ENCODE measurements at regions not wholly inside any gene's neighbourhood (a gene's known extent, or its start where the extent isn't known, plus 50 kb on each side); places are given as distances from the start of the nearest gene placed in this dataset.
A peak's percentile ranks its signal among the peaks of the same experiment; 100 is the strongest.

GRCh38 chr9:110099236-110100095, 108.5 kb downstream of the C9orf152 start:
- ATAC-seq: peak; percentile 21 to 64; a peak in 4 of 6 replicates
- CTCF ChIA-PET: interaction anchor here (0.8 to 1.3 kb wide), 3 partner anchors 9 to 12 kb away, joined by 3 read pairs; no protein-coding TSS in a partner anchor
- H3K4me3 ChIP-seq: no peak overlapping the region
- WGBS (ENCODE audit: missing lambda C conversion rate): 54% methylated on average over 5 of the region's 5 CpGs
- POLR2A ChIA-PET: no interaction called here
- H3K4me2 ChIP-seq: peak overlapping the region; percentile 29
- peak overlapping the region in 1 of 2 experiments; percentile 52; a peak in 2 of 6 replicates for H3K27ac ChIP-seq
- no peaks in the 10 kb centered on the region for H3K9me3 ChIP-seq
- no peak for DNase-seq (ENCODE audit: low read depth in 1 of 2, low spot score in 1 of 2)
- no peak for TF ChIP-seq POLR2A (IDR thresholded peaks at IDR 0.05; ENCODE audit: low read length)
- H3K4me1 ChIP-seq: peaks cover 20% of the 10 kb centered on the region
- FAIRE-seq: no peak

DNA sequence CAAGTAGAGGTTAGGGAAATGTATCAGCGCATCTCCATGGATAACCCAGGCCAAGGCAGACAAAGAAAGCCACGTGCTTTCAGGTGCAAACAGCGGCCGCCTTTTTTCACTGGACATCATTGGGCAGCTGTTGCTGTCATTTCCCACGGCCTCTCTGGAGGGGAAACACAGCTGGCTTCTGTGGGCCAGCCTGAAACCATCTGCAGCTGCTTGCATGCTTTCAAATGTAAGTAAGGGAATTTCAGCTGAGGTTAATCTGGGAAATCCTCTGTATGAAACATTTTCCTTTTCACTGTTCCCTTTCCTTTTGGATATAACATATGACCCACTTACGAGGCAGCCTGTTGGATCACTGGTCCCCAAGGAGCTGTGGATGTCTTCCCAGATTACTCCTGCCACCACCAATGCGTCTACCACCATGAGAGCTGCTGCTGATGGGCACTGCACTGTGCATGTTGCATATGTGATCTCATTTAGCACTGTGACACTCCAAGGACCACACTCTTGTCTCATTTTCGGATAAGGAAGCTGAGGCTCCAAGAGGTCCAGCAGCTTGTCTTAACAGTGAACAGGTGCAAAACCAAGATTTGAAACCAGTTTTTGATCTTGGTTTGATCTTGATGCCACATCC, 106.3 kb downstream of the C9orf152 start:
- POLR2A ChIA-PET: no interaction called here
- Histone ChIP-seq H3K27ac (no peak overlapping the region), H3K4me2 (no peak overlapping the region), H3K4me1 (peaks cover 17% of the 10 kb centered on the region), H3K4me3 (no peak overlapping the region), H3K9me3 (no peaks in the 10 kb centered on the region)
- FAIRE-seq (no peak), DNase-seq (ENCODE audit: low read depth in 1 of 2, low spot score in 1 of 2) (no peak), ATAC-seq (no peak)
- 81% methylated on average over 8 of the region's 8 CpGs for WGBS (ENCODE audit: missing lambda C conversion rate)
- CTCF ChIA-PET: interaction anchor here (0.6 to 1.4 kb wide), 8 partner anchors 11 to 581 kb away, joined by 3 to 5 read pairs (median 3); no protein-coding TSS in a partner anchor
- TF ChIP-seq, protein P1, sequence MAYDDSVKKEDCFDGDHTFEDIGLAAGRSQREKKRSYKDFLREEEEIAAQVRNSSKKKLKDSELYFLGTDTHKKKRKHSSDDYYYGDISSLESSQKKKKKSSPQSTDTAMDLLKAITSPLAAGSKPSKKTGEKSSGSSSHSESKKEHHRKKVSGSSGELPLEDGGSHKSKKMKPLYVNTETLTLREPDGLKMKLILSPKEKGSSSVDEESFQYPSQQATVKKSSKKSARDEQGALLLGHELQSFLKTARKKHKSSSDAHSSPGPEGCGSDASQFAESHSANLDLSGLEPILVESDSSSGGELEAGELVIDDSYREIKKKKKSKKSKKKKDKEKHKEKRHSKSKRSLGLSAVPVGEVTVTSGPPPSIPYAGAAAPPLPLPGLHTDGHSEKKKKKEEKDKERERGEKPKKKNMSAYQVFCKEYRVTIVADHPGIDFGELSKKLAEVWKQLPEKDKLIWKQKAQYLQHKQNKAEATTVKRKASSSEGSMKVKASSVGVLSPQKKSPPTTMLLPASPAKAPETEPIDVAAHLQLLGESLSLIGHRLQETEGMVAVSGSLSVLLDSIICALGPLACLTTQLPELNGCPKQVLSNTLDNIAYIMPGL (CRISPR knock-in tag; IDR thresholded peaks at IDR 0.05; ENCODE audit: borderline replicate concordance): no peak
- no peak for TF ChIP-seq NFE2L2 (conservative IDR thresholded peaks at IDR 0.05; ENCODE audit: low read length)
- TF ChIP-seq E2F6 (IDR thresholded peaks at IDR 0.05; ENCODE audit: borderline replicate concordance, low read depth): no peak
- no peak for TF ChIP-seq ZSCAN20 (CRISPR knock-in tag; IDR thresholded peaks at IDR 0.05)
- no peak for TF ChIP-seq RFX5 (IDR thresholded peaks at IDR 0.05)
- TF ChIP-seq FOXS1 (CRISPR knock-in tag; IDR thresholded peaks at IDR 0.05): no peak
- TF ChIP-seq BCL3 (IDR thresholded peaks at IDR 0.05): no peak
- TF ChIP-seq NR3C1 (IDR thresholded peaks at IDR 0.05): no peak
- TF ChIP-seq RARB (CRISPR knock-in tag; IDR thresholded peaks at IDR 0.05): no peak
- TF ChIP-seq EP300 (IDR thresholded peaks at IDR 0.05): no peak
- no peak for TF ChIP-seq RCOR1 (IDR thresholded peaks at IDR 0.05; ENCODE audit: low read depth, low read length)
- TF ChIP-seq, protein P2, sequence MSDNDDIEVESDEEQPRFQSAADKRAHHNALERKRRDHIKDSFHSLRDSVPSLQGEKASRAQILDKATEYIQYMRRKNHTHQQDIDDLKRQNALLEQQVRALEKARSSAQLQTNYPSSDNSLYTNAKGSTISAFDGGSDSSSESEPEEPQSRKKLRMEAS (IDR thresholded peaks at IDR 0.05): no peak
- TF ChIP-seq HEYL (CRISPR knock-in tag; IDR thresholded peaks at IDR 0.05): no peak
- no peak for TF ChIP-seq FOSL2 (IDR thresholded peaks at IDR 0.05)
- TF ChIP-seq FOSL2 (CRISPR knock-in tag; IDR thresholded peaks at IDR 0.05): no peak
- no peak for TF ChIP-seq EHMT2 (IDR thresholded peaks at IDR 0.05; ENCODE audit: low read depth)
- no peak for TF ChIP-seq JUNB (IDR thresholded peaks at IDR 0.05)
- no peak for TF ChIP-seq PBX3 (IDR thresholded peaks at IDR 0.05)
- no peak for TF ChIP-seq TP53 (CRISPR knock-in tag; IDR thresholded peaks at IDR 0.05)
- no peak for TF ChIP-seq CHD2 (IDR thresholded peaks at IDR 0.05; ENCODE audit: low read length, partially characterized antibody)

Measured in A549 (cell line).